ENCODE measurements at regions not wholly inside any gene's neighbourhood (a gene's known extent, or its start where the extent isn't known, plus 50 kb on each side); places are given as distances from the start of the nearest gene placed in this dataset.

DNA sequence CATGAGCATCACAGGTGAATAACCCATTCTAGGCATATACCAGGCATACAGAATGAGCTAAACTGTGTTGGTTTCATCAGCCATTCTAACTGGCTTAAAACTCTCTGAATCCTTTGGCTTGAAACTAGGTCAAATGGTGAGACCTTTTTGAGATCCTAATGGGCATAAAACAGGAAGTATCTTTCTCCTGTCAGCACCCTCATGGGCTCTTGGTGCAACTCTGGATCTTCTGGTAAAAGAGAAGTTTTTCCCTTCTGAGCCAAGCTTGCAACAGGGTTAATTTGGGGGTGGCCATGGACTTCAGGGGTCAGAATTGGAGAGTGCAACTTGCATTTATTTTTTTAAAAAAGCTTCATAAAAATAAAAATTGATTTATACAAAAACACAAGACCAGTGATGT, 67.9 kb upstream of the GRAMD1B start:
- no peaks in the 10 kb centered on the region for H3K36me3 Mint-ChIP-seq
- H3K4me3 Mint-ChIP-seq = no peak overlapping the region
- DNase-seq (no peak), ATAC-seq (no peak)
- intact Hi-C loops (cut with micrococcal nuclease) = no loop called here
- peaks cover 24% of the 10 kb centered on the region for H3K4me1 ChIP-seq (ENCODE audit: control insufficient read depth, insufficient read depth, low read length)
- TF ChIP-seq, protein P1, sequence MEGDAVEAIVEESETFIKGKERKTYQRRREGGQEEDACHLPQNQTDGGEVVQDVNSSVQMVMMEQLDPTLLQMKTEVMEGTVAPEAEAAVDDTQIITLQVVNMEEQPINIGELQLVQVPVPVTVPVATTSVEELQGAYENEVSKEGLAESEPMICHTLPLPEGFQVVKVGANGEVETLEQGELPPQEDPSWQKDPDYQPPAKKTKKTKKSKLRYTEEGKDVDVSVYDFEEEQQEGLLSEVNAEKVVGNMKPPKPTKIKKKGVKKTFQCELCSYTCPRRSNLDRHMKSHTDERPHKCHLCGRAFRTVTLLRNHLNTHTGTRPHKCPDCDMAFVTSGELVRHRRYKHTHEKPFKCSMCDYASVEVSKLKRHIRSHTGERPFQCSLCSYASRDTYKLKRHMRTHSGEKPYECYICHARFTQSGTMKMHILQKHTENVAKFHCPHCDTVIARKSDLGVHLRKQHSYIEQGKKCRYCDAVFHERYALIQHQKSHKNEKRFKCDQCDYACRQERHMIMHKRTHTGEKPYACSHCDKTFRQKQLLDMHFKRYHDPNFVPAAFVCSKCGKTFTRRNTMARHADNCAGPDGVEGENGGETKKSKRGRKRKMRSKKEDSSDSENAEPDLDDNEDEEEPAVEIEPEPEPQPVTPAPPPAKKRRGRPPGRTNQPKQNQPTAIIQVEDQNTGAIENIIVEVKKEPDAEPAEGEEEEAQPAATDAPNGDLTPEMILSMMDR (IDR thresholded peaks at IDR 0.05) = no peak
- H3K4me1 Mint-ChIP-seq = peaks cover 19 to 38% of the 10 kb centered on the region in 2 donors
- H3K9me3 ChIP-seq (ENCODE audit: control insufficient read depth, insufficient read depth, low read length) = no peaks in the 10 kb centered on the region
- peaks cover 7% of the 10 kb centered on the region for H3K27me3 ChIP-seq (ENCODE audit: control insufficient read depth, insufficient read depth, low read length)
- no peak overlapping the region for H3K27ac Mint-ChIP-seq
- no peaks in the 10 kb centered on the region for H3K9me3 Mint-ChIP-seq
- H3K4me3 ChIP-seq (ENCODE audit: low read length) = no peak overlapping the region
- H3K27ac ChIP-seq (ENCODE audit: low read length) = no peak overlapping the region
- H3K27me3 Mint-ChIP-seq (ENCODE audit: low read depth in 2 of 2) = peaks cover 37 to 40% of the 10 kb centered on the region in 2 donors
- H3K36me3 ChIP-seq (ENCODE audit: control insufficient read depth, insufficient read depth, low read length) = no peaks in the 10 kb centered on the region

GRCh38 chr11:123361110-123361509, 69.0 kb upstream of the GRAMD1B start:
- Histone ChIP-seq H3K36me3 (ENCODE audit: control insufficient read depth, insufficient read depth, low read length) (no peaks in the 10 kb centered on the region), H3K4me3 (ENCODE audit: low read length) (no peak overlapping the region), H3K27me3 (ENCODE audit: control insufficient read depth, insufficient read depth, low read length) (peaks cover 7% of the 10 kb centered on the region), H3K9me3 (ENCODE audit: control insufficient read depth, insufficient read depth, low read length) (no peaks in the 10 kb centered on the region), H3K27ac (ENCODE audit: low read length) (no peak overlapping the region), H3K4me1 (ENCODE audit: control insufficient read depth, insufficient read depth, low read length) (peaks cover 24% of the 10 kb centered on the region)
- no peaks in the 10 kb centered on the region for H3K9me3 Mint-ChIP-seq
- H3K4me3 Mint-ChIP-seq = no peak overlapping the region
- WGBS (ENCODE audit: insufficient coverage) = 71% methylated on average over 1 of the region's 1 CpG
- intact Hi-C loops (cut with micrococcal nuclease) = no loop called here
- H3K36me3 Mint-ChIP-seq = no peaks in the 10 kb centered on the region
- ATAC-seq = no peak
- TF ChIP-seq, protein P1 (IDR thresholded peaks at IDR 0.05) = no peak
- DNase-seq = no peak
- peaks cover 19 to 42% of the 10 kb centered on the region in 2 donors for H3K4me1 Mint-ChIP-seq
- H3K27me3 Mint-ChIP-seq (ENCODE audit: low read depth in 2 of 2) = peaks cover 42 to 45% of the 10 kb centered on the region in 2 donors
- no peak overlapping the region for H3K27ac Mint-ChIP-seq

- WGBS (ENCODE audit: insufficient coverage) = 93% methylated on average over 7 of the region's 10 CpGs
- intact Hi-C loops (cut with micrococcal nuclease) = no loop called here
- no peaks in the 10 kb centered on the region for H3K36me3 ChIP-seq (ENCODE audit: control insufficient read depth, insufficient read depth, low read length)
- H3K4me3 ChIP-seq (ENCODE audit: low read length) = no peak overlapping the region
- DNase-seq (no peak), ATAC-seq (no peak)
- Mint-ChIP-seq H3K9me3 (no peaks in the 10 kb centered on the region), H3K27ac (no peak overlapping the region), H3K4me1 (peaks cover 16 to 39% of the 10 kb centered on the region in 2 donors), H3K27me3 (ENCODE audit: low read depth in 2 of 2) (peaks cover 42 to 45% of the 10 kb centered on the region in 2 donors), H3K36me3 (no peaks in the 10 kb centered on the region), H3K4me3 (peak overlapping the region; percentile 62)
- TF ChIP-seq, protein P1 (IDR thresholded peaks at IDR 0.05) = no peak
- H3K4me1 ChIP-seq (ENCODE audit: control insufficient read depth, insufficient read depth, low read length) = peaks cover 24% of the 10 kb centered on the region
- peaks cover 7% of the 10 kb centered on the region for H3K27me3 ChIP-seq (ENCODE audit: control insufficient read depth, insufficient read depth, low read length)
- no peaks in the 10 kb centered on the region for H3K9me3 ChIP-seq (ENCODE audit: control insufficient read depth, insufficient read depth, low read length)
- no peak overlapping the region for H3K27ac ChIP-seq (ENCODE audit: low read length)
Observed at GRCh38 chr11:123360267-123360936, 69.7 kb upstream of the GRAMD1B start.

Data from natural killer cell (primary cell).